ENCODE measurements at regions not wholly inside any gene's neighbourhood (a gene's known extent, or its start where the extent isn't known, plus 50 kb on each side); places are given as distances from the start of the nearest gene placed in this dataset.
A peak's percentile ranks its signal among the peaks of the same experiment; 100 is the strongest.

DNA sequence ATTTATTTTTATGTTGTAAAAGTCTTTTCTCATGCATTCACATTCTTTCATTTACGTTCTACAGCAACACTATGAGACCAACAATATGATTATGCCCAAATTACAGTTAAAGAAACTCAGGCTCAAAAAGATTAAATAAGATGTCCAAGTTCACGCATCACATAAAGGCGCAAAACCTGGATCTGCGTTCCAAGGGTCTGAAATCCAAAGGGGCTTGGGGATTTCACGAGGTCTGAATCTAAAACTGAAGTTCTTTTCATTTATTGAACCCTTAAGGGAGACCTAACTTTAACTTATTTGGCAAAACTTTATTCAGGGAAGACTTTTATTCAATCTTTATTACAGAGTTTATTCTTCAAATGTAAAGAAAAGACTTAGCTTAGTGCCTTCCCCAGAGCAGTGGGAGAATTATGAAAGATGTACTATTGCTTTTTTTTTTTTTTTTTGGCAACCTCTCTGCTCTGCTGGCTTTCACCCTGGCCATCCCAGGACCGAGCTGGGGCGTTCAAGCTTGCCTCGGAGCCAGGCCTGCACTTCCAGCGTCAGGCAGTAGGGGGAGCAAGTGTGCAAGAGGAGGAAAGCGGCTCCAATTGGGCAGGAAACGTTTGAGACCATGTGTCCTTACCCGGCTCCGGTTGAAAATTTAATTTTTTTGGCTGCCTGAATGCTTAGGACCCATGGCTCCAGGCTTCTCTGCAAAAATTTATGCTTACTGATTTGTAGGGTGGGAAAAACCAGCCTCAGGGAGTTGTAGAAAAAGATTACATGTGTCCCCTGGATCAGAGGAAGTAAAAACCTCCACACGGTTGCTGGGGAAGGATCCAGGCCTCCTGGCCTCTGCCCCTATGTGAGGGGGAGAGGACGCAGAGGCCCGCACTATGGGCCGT lies 344.3 kb upstream of the KLF3 start (continued):
- TF ChIP-seq, protein P1, sequence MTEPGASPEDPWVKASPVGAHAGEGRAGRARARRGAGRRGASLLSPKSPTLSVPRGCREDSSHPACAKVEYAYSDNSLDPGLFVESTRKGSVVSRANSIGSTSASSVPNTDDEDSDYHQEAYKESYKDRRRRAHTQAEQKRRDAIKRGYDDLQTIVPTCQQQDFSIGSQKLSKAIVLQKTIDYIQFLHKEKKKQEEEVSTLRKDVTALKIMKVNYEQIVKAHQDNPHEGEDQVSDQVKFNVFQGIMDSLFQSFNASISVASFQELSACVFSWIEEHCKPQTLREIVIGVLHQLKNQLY (CRISPR knock-in tag; IDR thresholded peaks at IDR 0.05), result no peak
- TF ChIP-seq SMAD9 (CRISPR knock-in tag; IDR thresholded peaks at IDR 0.05), result no peak
- no peak for TF ChIP-seq HNF4G (IDR thresholded peaks at IDR 0.05; ENCODE audit: borderline replicate concordance, low read depth, low read length)
- no peak for TF ChIP-seq HNF4G (CRISPR knock-in tag; IDR thresholded peaks at IDR 0.05; ENCODE audit: borderline replicate concordance, low read depth)
- no peak for TF ChIP-seq TMF1 (CRISPR knock-in tag; IDR thresholded peaks at IDR 0.05; ENCODE audit: low read depth)
- 0 out of 2 replicates have a peak, but pooled peaks have one; percentile 24 for TF ChIP-seq BCL6 (CRISPR knock-in tag; IDR thresholded peaks at IDR 0.05)
- no peak for TF ChIP-seq AGO1 (IDR thresholded peaks at IDR 0.05; ENCODE audit: low read depth, low read length, poor library complexity, severe bottlenecking)
- TF ChIP-seq, protein P2, sequence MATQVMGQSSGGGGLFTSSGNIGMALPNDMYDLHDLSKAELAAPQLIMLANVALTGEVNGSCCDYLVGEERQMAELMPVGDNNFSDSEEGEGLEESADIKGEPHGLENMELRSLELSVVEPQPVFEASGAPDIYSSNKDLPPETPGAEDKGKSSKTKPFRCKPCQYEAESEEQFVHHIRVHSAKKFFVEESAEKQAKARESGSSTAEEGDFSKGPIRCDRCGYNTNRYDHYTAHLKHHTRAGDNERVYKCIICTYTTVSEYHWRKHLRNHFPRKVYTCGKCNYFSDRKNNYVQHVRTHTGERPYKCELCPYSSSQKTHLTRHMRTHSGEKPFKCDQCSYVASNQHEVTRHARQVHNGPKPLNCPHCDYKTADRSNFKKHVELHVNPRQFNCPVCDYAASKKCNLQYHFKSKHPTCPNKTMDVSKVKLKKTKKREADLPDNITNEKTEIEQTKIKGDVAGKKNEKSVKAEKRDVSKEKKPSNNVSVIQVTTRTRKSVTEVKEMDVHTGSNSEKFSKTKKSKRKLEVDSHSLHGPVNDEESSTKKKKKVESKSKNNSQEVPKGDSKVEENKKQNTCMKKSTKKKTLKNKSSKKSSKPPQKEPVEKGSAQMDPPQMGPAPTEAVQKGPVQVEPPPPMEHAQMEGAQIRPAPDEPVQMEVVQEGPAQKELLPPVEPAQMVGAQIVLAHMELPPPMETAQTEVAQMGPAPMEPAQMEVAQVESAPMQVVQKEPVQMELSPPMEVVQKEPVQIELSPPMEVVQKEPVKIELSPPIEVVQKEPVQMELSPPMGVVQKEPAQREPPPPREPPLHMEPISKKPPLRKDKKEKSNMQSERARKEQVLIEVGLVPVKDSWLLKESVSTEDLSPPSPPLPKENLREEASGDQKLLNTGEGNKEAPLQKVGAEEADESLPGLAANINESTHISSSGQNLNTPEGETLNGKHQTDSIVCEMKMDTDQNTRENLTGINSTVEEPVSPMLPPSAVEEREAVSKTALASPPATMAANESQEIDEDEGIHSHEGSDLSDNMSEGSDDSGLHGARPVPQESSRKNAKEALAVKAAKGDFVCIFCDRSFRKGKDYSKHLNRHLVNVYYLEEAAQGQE (IDR thresholded peaks at IDR 0.05; ENCODE audit: borderline replicate concordance in 1 of 2, low read depth in 1 of 2, low read length in 2 of 2), result no peak
- no peak for TF ChIP-seq ZNF883 (CRISPR knock-in tag; IDR thresholded peaks at IDR 0.05; ENCODE audit: not compliant biosample characterization)
- peak; percentile 45; the same call in 1 of the 2 replicates for TF ChIP-seq ZMYM3 (CRISPR knock-in tag; IDR thresholded peaks at IDR 0.05)
- TF ChIP-seq, protein P3, sequence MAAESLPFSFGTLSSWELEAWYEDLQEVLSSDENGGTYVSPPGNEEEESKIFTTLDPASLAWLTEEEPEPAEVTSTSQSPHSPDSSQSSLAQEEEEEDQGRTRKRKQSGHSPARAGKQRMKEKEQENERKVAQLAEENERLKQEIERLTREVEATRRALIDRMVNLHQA (CRISPR knock-in tag; IDR thresholded peaks at IDR 0.05), result no peak
- no peak for TF ChIP-seq ZNF224 (CRISPR knock-in tag; IDR thresholded peaks at IDR 0.05)
- TF ChIP-seq ZNF569 (CRISPR knock-in tag; IDR thresholded peaks at IDR 0.05; ENCODE audit: borderline replicate concordance), result no peak
- peak; percentile 88 for TF ChIP-seq ZNF629 (CRISPR knock-in tag; conservative IDR thresholded peaks at IDR 0.05)
- TF ChIP-seq, protein P4, sequence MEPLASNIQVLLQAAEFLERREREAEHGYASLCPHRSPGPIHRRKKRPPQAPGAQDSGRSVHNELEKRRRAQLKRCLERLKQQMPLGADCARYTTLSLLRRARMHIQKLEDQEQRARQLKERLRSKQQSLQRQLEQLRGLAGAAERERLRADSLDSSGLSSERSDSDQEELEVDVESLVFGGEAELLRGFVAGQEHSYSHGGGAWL (CRISPR knock-in tag; IDR thresholded peaks at IDR 0.05), result no peak
- no peak for TF ChIP-seq ZNF777 (CRISPR knock-in tag; IDR thresholded peaks at IDR 0.05)
- TF ChIP-seq ZNF572 (CRISPR knock-in tag; IDR thresholded peaks at IDR 0.05), result no peak
- TF ChIP-seq ZNF460 (CRISPR knock-in tag; IDR thresholded peaks at IDR 0.05; ENCODE audit: borderline replicate concordance), result no peak
- TF ChIP-seq ISX (CRISPR knock-in tag; conservative IDR thresholded peaks at IDR 0.05), result no peak
- TF ChIP-seq PAF1 (CRISPR knock-in tag; IDR thresholded peaks at IDR 0.05), result no peak
- no peak for TF ChIP-seq ZNF20 (CRISPR knock-in tag; IDR thresholded peaks at IDR 0.05)
- TF ChIP-seq PHF20 (CRISPR knock-in tag; IDR thresholded peaks at IDR 0.05), result no peak
- no peak for TF ChIP-seq TOPORS (CRISPR knock-in tag; IDR thresholded peaks at IDR 0.05)
- TF ChIP-seq, protein P5, sequence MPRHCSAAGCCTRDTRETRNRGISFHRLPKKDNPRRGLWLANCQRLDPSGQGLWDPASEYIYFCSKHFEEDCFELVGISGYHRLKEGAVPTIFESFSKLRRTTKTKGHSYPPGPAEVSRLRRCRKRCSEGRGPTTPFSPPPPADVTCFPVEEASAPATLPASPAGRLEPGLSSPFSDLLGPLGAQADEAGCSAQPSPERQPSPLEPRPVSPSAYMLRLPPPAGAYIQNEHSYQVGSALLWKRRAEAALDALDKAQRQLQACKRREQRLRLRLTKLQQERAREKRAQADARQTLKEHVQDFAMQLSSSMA (CRISPR knock-in tag; IDR thresholded peaks at IDR 0.05), result no peak
- TF ChIP-seq CBX5 (CRISPR knock-in tag; IDR thresholded peaks at IDR 0.05; ENCODE audit: borderline replicate concordance), result peak; percentile 67; the same call in 1 of the 2 replicates
- TF ChIP-seq TARDBP (CRISPR knock-in tag; IDR thresholded peaks at IDR 0.05), result no peak
